Type B pancreatic cell (in vitro differentiated cells): ENCODE measurements at regions not wholly inside any gene's neighbourhood (a gene's known extent, or its start where the extent isn't known, plus 50 kb on each side); places are given as distances from the start of the nearest gene placed in this dataset.
"Not testable (repeated sequence)": the region's sequence is repeated elsewhere in the genome, so short reads cannot be mapped to it uniquely, and the experiment has no call there.

Source experiments
- DNase-seq: peaks from one replicate; pipeline ENCODE4 v3.0.0; 2021; ENCODE audit warnings: mixed read lengths; ENCODE audit not compliant: unreplicated experiment; ENCODE audit errors: extremely low spot score
- H3K27ac Mint-ChIP-seq: 2 replicates; pipeline ENCODE4 v1.8.0; 2021; ENCODE audit warnings: mild to moderate bottlenecking, mixed read lengths
- H3K27me3 Mint-ChIP-seq: 2 replicates; pipeline ENCODE4 v1.8.0; 2021; ENCODE audit warnings: mixed read lengths
- H3K36me3 Mint-ChIP-seq: 2 replicates; pipeline ENCODE4 v1.8.0; 2021; ENCODE audit warnings: mixed read lengths
- H3K4me1 Mint-ChIP-seq: one replicate; pipeline ENCODE4 v1.8.0; 2021; ENCODE audit warnings: mixed read lengths; ENCODE audit not compliant: unreplicated experiment
- H3K4me3 Mint-ChIP-seq: 2 replicates; pipeline ENCODE4 v1.8.0; 2021; ENCODE audit warnings: mild to moderate bottlenecking, mixed read lengths
- H3K9me3 Mint-ChIP-seq: 2 replicates; pipeline ENCODE4 v1.8.0; 2021; ENCODE audit warnings: mixed read lengths
- TF ChIP-seq, protein P1 (sequence below): fragments of 200-600 bp; sonication (generic); conservative IDR thresholded peaks from 2 replicates; pipeline ENCODE4 v1.5.0; 2021; ENCODE audit warnings: antibody characterized with exemption, mild to moderate bottlenecking

DNA sequence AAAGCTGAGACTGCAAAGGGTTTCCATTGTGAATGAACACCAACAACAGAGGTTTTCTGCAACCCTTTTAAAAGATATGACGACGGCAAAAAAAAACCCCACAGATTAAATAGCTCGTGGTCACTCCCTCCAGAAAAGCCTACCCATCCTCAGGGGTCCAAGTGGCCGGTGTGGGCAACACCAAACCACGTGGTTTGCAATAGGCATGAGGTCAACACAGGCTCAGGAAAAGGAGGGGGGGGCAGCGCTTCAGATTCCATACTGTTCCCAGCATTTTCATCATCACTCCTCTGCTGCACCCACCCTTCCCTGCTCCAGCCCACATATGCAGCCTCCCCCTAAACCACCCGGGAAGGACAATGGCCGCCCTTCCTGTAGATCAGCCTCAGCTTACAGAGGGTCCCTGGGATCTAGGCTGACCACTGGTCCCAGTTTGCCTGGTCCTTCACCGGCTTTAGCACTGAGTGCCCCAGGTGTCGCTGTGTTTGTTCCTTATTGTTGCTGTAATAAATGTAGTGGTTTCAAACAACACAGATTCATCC lies 122.8 kb upstream of the PHACTR3 start:
- no peaks in the 10 kb centered on the region for H3K4me1 Mint-ChIP-seq
- DNase-seq = no peak
- no peaks in the 10 kb centered on the region for H3K9me3 Mint-ChIP-seq
- no peak overlapping the region for H3K4me3 Mint-ChIP-seq
- no peak overlapping the region for H3K27ac Mint-ChIP-seq
- H3K27me3 Mint-ChIP-seq = peaks cover 6% of the 10 kb centered on the region
- H3K36me3 Mint-ChIP-seq = no peaks in the 10 kb centered on the region
- TF ChIP-seq, protein P1, sequence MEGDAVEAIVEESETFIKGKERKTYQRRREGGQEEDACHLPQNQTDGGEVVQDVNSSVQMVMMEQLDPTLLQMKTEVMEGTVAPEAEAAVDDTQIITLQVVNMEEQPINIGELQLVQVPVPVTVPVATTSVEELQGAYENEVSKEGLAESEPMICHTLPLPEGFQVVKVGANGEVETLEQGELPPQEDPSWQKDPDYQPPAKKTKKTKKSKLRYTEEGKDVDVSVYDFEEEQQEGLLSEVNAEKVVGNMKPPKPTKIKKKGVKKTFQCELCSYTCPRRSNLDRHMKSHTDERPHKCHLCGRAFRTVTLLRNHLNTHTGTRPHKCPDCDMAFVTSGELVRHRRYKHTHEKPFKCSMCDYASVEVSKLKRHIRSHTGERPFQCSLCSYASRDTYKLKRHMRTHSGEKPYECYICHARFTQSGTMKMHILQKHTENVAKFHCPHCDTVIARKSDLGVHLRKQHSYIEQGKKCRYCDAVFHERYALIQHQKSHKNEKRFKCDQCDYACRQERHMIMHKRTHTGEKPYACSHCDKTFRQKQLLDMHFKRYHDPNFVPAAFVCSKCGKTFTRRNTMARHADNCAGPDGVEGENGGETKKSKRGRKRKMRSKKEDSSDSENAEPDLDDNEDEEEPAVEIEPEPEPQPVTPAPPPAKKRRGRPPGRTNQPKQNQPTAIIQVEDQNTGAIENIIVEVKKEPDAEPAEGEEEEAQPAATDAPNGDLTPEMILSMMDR = no peak

DNA sequence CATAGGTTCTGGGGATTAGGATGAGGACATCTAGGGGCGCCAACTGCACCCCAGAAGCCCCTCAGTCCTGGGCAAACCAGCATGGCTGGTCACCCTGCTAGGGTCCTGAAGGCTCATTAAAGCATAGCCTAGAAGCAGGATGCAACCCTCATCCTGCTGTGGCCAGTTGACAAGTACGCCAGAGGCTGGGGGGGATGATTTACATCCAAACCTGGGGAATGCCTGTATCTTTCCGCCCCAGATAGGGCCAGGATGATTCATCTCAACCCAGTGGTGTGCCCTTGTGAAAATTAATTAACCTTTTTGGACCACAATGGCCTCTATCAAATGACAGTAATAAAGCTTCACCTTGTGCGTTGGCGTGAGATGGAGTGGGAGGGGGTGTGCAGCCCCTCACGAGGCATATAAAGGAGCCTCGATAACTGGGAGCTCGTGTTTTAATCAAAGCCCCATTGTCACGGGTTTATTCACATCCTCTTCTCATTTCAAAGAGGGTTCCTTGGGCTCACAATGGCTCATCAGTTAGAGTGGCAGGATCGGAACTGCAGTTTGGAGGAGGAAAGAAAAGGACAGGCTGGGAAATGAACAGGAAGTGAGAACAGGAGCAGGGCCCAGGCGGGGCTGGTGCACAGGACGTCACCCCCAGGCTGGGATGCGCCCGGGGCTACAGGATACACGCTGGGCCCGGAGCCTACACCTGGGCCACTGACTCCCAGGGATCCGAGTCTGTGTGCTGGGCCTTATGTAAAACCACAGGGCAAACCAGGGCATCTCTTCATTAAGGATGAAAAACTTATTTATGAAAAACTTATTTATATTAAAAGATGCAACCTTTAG lies 121.8 kb upstream of the PHACTR3 start:
- Mint-ChIP-seq H3K4me1 (no peaks in the 10 kb centered on the region), H3K9me3 (no peaks in the 10 kb centered on the region), H3K36me3 (no peaks in the 10 kb centered on the region), H3K27ac (no peak overlapping the region), H3K27me3 (peaks cover 6% of the 10 kb centered on the region), H3K4me3 (no peak overlapping the region)
- TF ChIP-seq, protein P1 = no peak
- DNase-seq = no peak

DNA sequence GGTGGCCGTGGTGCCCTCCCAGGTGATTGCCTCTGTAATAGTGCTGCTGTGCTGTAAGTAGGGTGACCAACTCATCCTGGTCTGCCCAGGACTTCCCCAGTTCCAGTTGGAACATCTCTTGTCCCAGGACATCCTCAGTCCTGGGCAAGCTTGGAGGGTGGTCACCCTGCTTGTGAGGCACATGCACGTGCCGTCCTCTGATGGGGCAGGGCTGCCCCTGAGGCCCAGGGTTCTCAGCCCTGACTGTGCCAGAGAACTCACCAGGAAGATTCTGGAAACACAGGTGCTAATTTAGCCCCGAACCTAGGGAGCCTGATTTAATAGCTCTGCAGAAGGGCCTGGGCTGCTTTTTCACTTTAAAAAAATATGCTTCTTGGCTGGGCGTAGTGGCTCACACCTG lies 120.9 kb upstream of the PHACTR3 start:
- no peak overlapping the region for H3K27ac Mint-ChIP-seq
- TF ChIP-seq, protein P1 = no peak
- no peaks in the 10 kb centered on the region for H3K36me3 Mint-ChIP-seq
- no peak for DNase-seq
- H3K4me1 Mint-ChIP-seq = peaks cover 1% of the 10 kb centered on the region
- H3K27me3 Mint-ChIP-seq = peaks cover 6% of the 10 kb centered on the region
- no peaks in the 10 kb centered on the region for H3K9me3 Mint-ChIP-seq
- H3K4me3 Mint-ChIP-seq = no peak overlapping the region

DNA sequence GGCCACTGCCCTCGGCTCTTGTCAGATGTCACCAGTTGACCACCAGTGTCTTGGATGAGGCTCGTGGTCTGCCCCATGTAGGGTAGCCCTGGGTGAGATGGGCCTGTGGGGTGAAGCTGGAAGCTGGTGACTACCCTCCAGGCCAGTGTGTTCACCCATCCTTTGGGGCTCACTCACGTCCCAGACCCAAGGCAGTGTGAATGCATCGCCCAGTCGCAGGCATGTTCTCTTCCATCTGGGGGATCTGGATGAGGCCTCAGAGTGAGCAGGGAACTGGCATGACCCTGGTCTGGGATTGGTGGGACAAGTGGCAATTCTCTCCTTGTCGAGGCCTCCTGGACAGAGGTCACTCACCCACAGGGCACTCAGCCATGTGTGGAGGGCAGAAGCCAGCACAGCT lies 120.1 kb upstream of the PHACTR3 start:
- no peak for DNase-seq
- TF ChIP-seq, protein P1 = no peak
- Mint-ChIP-seq H3K36me3 (no peaks in the 10 kb centered on the region), H3K4me1 (peaks cover 9% of the 10 kb centered on the region), H3K9me3 (no peaks in the 10 kb centered on the region), H3K27ac (no peak overlapping the region), H3K27me3 (peaks cover 3% of the 10 kb centered on the region), H3K4me3 (no peak overlapping the region)

DNA sequence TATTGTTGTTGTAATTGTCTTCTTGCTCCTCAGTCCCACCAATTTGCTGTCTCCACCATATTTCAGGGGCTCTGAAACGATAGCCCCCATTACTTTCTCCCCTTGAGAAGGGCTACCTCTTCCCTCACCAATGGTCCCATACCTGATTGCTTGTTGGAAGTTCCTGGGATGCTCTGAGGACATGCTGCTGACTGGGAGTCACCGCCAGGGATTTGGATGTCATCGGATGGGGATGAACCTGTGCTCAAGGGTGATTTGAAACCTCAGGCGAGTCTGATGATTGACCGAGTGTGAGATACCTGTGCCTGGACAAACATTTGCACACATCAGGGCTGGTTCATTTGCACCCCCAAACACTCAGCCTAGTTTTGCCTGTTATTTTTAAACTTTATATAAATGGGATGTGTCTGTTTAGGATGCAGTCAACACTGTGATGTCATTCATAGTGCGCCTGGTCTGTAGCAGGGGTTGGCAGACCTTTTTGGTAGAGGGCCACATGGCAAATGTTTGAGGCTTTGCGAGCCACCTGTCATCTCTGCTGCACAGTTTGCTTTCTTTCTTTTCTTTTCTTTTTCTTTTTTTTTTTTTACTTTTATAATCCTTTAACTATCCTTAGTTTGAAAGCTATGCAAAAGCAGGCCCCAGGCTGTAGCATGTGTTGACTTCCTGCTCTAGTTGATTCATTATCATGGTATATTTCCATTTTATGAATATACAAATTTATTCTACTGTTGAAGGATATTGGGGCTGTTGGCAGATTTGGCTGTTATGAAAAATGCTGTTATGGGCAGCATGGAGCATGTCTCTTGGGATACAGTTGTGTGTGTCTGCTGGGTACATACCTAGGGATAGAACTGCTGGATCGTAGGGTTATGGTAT lies 118.5 kb upstream of the PHACTR3 start:
- TF ChIP-seq, protein P1 = no peak
- Mint-ChIP-seq H3K4me1 (peaks cover 9% of the 10 kb centered on the region), H3K27ac (no peak overlapping the region), H3K36me3 (no peaks in the 10 kb centered on the region), H3K9me3 (no peaks in the 10 kb centered on the region), H3K4me3 (no peak overlapping the region), H3K27me3 (peaks cover 3% of the 10 kb centered on the region)
- no peak for DNase-seq

DNA sequence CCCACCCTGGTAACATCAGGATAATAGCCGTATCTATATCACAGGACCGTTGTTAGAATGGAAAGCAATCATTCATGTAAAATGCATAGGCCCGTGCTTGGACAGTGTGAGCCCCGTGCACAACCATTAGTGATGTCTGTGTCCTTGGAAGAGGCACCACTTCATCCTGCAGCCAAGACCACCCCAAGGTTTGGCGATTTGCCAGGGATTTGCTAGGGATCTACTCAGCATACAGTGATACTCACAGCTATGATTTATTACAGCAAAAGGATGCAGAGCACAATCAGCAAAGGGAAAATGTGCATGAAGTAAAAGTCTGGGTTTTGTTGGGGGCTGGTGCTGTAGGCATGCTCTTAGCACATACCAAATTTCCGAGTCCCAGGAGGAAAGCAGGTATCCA lies 115.9 kb upstream of the PHACTR3 start:
- DNase-seq, H3K27me3 Mint-ChIP-seq, H3K9me3 Mint-ChIP-seq, H3K27ac Mint-ChIP-seq, H3K36me3 Mint-ChIP-seq, H3K4me1 Mint-ChIP-seq, H3K4me3 Mint-ChIP-seq: not testable (repeated sequence)

DNA sequence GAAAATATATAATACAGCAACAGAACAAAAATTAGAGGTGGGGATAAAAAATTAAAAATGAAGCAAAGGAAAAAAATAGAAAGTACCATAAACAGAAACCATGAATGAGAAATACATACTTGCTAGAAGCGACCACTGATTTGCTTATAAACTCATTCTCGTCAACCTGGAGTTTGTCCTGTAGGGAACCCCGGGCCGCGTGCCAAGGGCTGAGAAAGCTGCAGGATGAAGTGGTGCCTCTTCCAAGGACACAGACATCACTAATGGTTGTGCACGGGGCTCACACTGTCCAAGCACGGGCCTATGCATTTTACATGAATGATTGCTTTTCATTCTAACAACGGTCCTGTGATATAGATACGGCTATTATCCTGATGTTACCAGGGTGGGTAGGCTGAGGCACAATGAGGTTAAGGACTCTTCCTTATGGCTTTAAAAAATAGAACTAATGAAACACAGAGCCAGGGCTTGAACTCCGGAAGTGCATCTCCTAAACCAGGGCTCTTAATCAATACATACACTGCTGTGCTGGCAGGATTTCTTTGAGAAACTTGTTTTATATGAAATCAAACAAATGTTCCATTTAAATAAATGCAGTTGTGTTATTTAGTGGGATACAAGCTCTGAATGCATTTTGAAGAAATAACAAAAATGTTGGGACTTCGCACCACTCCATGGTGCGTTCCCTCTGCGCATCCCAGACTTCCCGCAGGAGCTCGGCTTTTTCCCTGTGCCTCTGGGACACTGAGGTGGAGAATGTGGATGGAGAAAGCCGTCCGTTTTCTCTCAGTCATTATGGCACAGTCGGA lies 113.9 kb upstream of the PHACTR3 start:
- H3K9me3 Mint-ChIP-seq, H3K4me1 Mint-ChIP-seq, H3K4me3 Mint-ChIP-seq, H3K27ac Mint-ChIP-seq, H3K27me3 Mint-ChIP-seq, H3K36me3 Mint-ChIP-seq, DNase-seq: not testable (repeated sequence)
